ENCODE measurements at regions not wholly inside any gene's neighbourhood (a gene's known extent, or its start where the extent isn't known, plus 50 kb on each side); places are given as distances from the start of the nearest gene placed in this dataset.

DNA sequence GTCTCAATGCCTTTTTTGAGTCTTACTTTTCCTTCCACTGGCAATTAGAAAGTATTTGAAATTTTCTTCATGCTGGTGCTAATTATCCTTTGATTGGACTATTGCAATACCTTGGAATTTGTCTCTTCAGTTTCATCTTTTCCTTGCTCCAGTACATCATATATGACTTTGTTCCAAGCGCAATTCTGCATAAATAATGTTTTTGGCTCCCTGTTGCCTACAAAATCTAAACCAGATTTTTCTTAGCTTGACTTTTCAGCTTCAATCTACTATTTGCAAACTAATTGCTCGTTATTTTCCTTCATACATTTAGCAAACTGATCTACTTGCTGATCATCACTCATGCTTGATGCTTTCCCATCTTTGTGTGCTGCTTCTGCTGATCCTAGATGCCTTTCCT lies 230.8 kb upstream of the GPR149 start:
- H3K36me3 Mint-ChIP-seq (ENCODE audit: low read depth): no peaks in the 10 kb centered on the region
- no peak for DNase-seq (ENCODE audit: low spot score)
- H3K4me1 Mint-ChIP-seq (ENCODE audit: low read depth): no peaks in the 10 kb centered on the region
- TF ChIP-seq, protein P1, sequence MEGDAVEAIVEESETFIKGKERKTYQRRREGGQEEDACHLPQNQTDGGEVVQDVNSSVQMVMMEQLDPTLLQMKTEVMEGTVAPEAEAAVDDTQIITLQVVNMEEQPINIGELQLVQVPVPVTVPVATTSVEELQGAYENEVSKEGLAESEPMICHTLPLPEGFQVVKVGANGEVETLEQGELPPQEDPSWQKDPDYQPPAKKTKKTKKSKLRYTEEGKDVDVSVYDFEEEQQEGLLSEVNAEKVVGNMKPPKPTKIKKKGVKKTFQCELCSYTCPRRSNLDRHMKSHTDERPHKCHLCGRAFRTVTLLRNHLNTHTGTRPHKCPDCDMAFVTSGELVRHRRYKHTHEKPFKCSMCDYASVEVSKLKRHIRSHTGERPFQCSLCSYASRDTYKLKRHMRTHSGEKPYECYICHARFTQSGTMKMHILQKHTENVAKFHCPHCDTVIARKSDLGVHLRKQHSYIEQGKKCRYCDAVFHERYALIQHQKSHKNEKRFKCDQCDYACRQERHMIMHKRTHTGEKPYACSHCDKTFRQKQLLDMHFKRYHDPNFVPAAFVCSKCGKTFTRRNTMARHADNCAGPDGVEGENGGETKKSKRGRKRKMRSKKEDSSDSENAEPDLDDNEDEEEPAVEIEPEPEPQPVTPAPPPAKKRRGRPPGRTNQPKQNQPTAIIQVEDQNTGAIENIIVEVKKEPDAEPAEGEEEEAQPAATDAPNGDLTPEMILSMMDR (IDR thresholded peaks at IDR 0.05): no peak
- H3K9me3 Mint-ChIP-seq (ENCODE audit: low read depth): no peaks in the 10 kb centered on the region
- no peak overlapping the region for H3K27ac Mint-ChIP-seq (ENCODE audit: unreplicated experiment)
- H3K27me3 Mint-ChIP-seq (ENCODE audit: low read depth): peaks cover 9% of the 10 kb centered on the region
- no peak overlapping the region for H3K4me3 Mint-ChIP-seq (ENCODE audit: unreplicated experiment)

DNA sequence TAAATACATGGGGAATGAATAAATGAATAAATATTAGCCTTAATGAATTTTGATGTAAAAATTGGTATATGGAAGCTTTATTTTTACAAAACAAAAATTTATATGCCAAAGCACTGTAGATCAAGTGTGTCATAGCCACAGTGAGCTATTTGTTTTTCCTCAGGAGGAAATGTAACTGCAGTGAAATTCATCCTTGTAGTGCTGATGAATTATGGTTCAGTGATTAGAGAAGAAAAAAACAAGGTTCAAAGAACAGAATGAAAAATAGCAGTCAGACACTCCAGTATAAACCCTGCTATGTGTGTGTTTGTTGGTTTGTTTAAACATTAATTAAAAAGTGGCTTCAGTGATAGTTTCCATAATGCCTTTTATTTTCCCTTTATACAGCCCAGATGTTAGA lies 228.0 kb upstream of the GPR149 start:
- Mint-ChIP-seq H3K36me3 (ENCODE audit: low read depth) (no peaks in the 10 kb centered on the region), H3K27ac (ENCODE audit: unreplicated experiment) (no peak overlapping the region), H3K4me1 (ENCODE audit: low read depth) (no peaks in the 10 kb centered on the region), H3K9me3 (ENCODE audit: low read depth) (peaks cover 2% of the 10 kb centered on the region), H3K4me3 (ENCODE audit: unreplicated experiment) (no peak overlapping the region), H3K27me3 (ENCODE audit: low read depth) (peaks cover 7% of the 10 kb centered on the region)
- DNase-seq (ENCODE audit: low spot score): no peak
- TF ChIP-seq, protein P1 (IDR thresholded peaks at IDR 0.05): no peak

DNA sequence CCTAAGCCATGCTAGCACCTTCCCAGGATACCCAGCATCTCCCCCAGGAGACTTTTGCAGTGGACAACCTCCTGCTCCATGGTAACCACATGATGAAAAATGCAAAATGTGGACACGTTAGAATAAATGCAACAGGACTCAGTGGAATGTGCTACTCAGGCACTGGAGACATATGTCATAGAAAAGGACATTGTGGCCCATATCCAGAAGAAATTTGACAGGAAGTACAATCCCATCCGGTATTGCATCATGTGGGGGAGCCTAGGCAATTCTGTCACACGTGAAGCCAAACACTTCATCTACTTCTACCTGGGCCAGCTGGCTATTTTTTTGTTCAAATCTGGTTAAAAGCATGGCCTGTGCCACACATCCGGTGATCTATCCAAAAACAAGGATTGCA lies 227.2 kb upstream of the GPR149 start:
- DNase-seq (ENCODE audit: low spot score): no peak
- TF ChIP-seq, protein P1 (IDR thresholded peaks at IDR 0.05): no peak
- no peak overlapping the region for H3K4me3 Mint-ChIP-seq (ENCODE audit: unreplicated experiment)
- no peaks in the 10 kb centered on the region for H3K4me1 Mint-ChIP-seq (ENCODE audit: low read depth)
- H3K27ac Mint-ChIP-seq (ENCODE audit: unreplicated experiment): no peak overlapping the region
- H3K36me3 Mint-ChIP-seq (ENCODE audit: low read depth): no peaks in the 10 kb centered on the region
- peaks cover 6% of the 10 kb centered on the region for H3K27me3 Mint-ChIP-seq (ENCODE audit: low read depth)
- peaks cover 2% of the 10 kb centered on the region for H3K9me3 Mint-ChIP-seq (ENCODE audit: low read depth)

DNA sequence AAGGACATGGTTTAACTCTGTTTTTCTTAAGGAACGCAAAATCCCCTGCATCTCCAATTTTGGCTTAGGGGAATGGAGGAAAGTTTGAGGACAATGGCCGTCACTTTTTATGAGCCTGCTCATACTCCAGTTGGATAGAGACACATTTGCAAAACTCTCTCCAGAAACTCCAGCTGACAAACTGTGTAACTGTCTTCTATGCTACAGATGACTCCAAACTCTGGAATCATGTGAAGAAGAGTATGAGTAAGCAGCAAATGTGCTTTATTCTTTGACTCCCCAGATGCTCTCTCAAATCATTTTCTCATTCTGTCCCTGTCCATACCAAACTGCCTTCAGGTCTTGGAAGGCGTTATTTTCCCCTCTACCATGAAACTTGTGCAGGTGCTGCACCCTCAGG lies 226.5 kb upstream of the GPR149 start:
- TF ChIP-seq, protein P1 (IDR thresholded peaks at IDR 0.05): no peak
- peaks cover 9% of the 10 kb centered on the region for H3K27me3 Mint-ChIP-seq (ENCODE audit: low read depth)
- H3K4me1 Mint-ChIP-seq (ENCODE audit: low read depth): no peaks in the 10 kb centered on the region
- no peak for DNase-seq (ENCODE audit: low spot score)
- H3K4me3 Mint-ChIP-seq (ENCODE audit: unreplicated experiment): no peak overlapping the region
- H3K27ac Mint-ChIP-seq (ENCODE audit: unreplicated experiment): no peak overlapping the region
- H3K36me3 Mint-ChIP-seq (ENCODE audit: low read depth): no peaks in the 10 kb centered on the region
- H3K9me3 Mint-ChIP-seq (ENCODE audit: low read depth): peaks cover 2% of the 10 kb centered on the region

DNA sequence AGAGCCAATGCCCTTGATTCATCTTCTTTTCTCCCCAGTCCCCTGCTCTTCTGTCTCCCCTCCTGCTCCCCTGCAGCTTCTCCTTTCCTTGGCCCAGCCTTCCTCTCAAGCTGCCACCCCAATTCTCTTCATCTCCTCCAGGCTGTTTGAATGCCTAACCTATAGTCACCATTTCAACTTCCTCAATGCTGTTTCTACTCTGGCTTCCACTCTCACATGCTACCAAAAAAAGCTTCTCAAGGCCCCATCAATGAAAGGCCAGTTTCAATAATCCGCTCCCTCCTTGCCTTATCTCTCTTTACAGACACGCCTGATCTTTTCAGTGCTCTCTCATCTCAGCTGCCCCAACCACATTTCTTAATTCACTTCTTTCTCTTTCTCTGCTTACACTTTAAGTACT lies 212.2 kb upstream of the GPR149 start:
- Mint-ChIP-seq H3K9me3 (ENCODE audit: low read depth) (peaks cover 3% of the 10 kb centered on the region), H3K4me1 (ENCODE audit: low read depth) (no peaks in the 10 kb centered on the region), H3K27me3 (ENCODE audit: low read depth) (no peaks in the 10 kb centered on the region), H3K4me3 (ENCODE audit: unreplicated experiment) (no peak overlapping the region), H3K27ac (ENCODE audit: unreplicated experiment) (no peak overlapping the region), H3K36me3 (ENCODE audit: low read depth) (no peaks in the 10 kb centered on the region)
- DNase-seq (ENCODE audit: low spot score): no peak
- TF ChIP-seq, protein P1 (IDR thresholded peaks at IDR 0.05): no peak
